Dendritic cell treated with granulocyte-macrophage colony-stimulating factor and Interleukin-4, amounts not matched to agents 40 ng/mL and 50 ng/mL, for 4 days (primary cell): ENCODE measurements at regions not wholly inside any gene's neighbourhood (a gene's known extent, or its start where the extent isn't known, plus 50 kb on each side); places are given as distances from the start of the nearest gene placed in this dataset.

Experiments used
- H3K27ac Mint-ChIP-seq: one replicate; pipeline ENCODE4 v1.8.0; 2022; ENCODE audit warnings: mild to moderate bottlenecking, mixed read lengths
- H3K27me3 Mint-ChIP-seq: one replicate; pipeline ENCODE4 v1.8.0; 2022; ENCODE audit warnings: mild to moderate bottlenecking, mixed read lengths
- H3K36me3 Mint-ChIP-seq: one replicate; pipeline ENCODE4 v1.8.0; 2022; ENCODE audit warnings: low read depth, mixed read lengths
- H3K4me1 Mint-ChIP-seq: one replicate; pipeline ENCODE4 v1.8.0; 2022; ENCODE audit warnings: low read depth, mixed read lengths
- H3K4me3 Mint-ChIP-seq: one replicate; pipeline ENCODE4 v1.8.0; 2022; ENCODE audit warnings: mild to moderate bottlenecking, moderate library complexity, mixed read lengths
- H3K9me3 Mint-ChIP-seq: one replicate; pipeline ENCODE4 v1.8.0; 2022; ENCODE audit warnings: mixed read lengths
- intact Hi-C: fragments of 100-400 bp; cut with micrococcal nuclease; formaldehyde crosslinking; loops from one replicate; pipeline ENCODE4 v1.15.0; 2022

GRCh38 chr9:29640507-29640906 is 2067.2 kb upstream of the C9orf72 start:
- Mint-ChIP-seq H3K4me3 (no peak overlapping the region), H3K36me3 (no peaks in the 10 kb centered on the region), H3K27me3 (no peaks in the 10 kb centered on the region), H3K4me1 (no peaks in the 10 kb centered on the region), H3K27ac (no peak overlapping the region), H3K9me3 (no peaks in the 10 kb centered on the region)
- intact Hi-C loops, result no loop called here

- H3K27ac Mint-ChIP-seq, result no peak overlapping the region
- no peaks in the 10 kb centered on the region for H3K36me3 Mint-ChIP-seq
- H3K4me1 Mint-ChIP-seq, result no peaks in the 10 kb centered on the region
- no peaks in the 10 kb centered on the region for H3K27me3 Mint-ChIP-seq
- intact Hi-C loops, result no loop called here
- no peaks in the 10 kb centered on the region for H3K9me3 Mint-ChIP-seq
- no peak overlapping the region for H3K4me3 Mint-ChIP-seq
Observed at GRCh38 chr9:29644514-29644913, 2071.2 kb upstream of the C9orf72 start.

- H3K27ac Mint-ChIP-seq, result no peak overlapping the region
- intact Hi-C loops, result no loop called here
Observed at GRCh38 chr9:29647451-29647850, 2074.2 kb upstream of the C9orf72 start.

GRCh38 chr9:29648132-29648531 is 2074.9 kb upstream of the C9orf72 start:
- no peak overlapping the region for H3K4me3 Mint-ChIP-seq
- H3K27me3 Mint-ChIP-seq, result no peaks in the 10 kb centered on the region
- intact Hi-C loops, result no loop called here
- no peak overlapping the region for H3K27ac Mint-ChIP-seq
- no peaks in the 10 kb centered on the region for H3K4me1 Mint-ChIP-seq
- no peaks in the 10 kb centered on the region for H3K36me3 Mint-ChIP-seq
- H3K9me3 Mint-ChIP-seq, result no peaks in the 10 kb centered on the region

More at GRCh38 chr9:29647451-29647850, 2074.2 kb upstream of the C9orf72 start:
- Mint-ChIP-seq H3K36me3 (no peaks in the 10 kb centered on the region), H3K27me3 (no peaks in the 10 kb centered on the region), H3K4me3 (no peak overlapping the region), H3K9me3 (no peaks in the 10 kb centered on the region), H3K4me1 (no peaks in the 10 kb centered on the region)

DNA sequence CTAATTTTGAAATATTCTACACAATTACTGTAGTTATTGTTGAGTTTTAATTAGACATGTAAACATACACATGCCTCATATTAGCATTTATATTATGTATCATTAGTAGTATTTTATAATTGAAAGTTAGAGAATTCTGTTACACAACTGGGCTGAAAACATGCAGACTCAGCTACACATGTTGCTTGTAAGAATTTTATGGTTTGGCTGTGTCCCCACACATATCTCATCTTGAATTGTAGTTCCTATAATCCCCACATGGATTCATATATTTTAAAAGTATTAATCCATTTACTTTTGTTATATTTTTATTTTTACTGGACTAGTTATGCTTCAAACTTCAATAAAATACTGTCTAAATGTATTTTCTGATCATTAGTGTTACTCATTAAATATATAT is 2075.3 kb upstream of the C9orf72 start:
- Mint-ChIP-seq H3K9me3 (peaks cover 4% of the 10 kb centered on the region), H3K4me3 (no peak overlapping the region), H3K27me3 (no peaks in the 10 kb centered on the region), H3K36me3 (no peaks in the 10 kb centered on the region), H3K27ac (no peak overlapping the region), H3K4me1 (no peaks in the 10 kb centered on the region)
- intact Hi-C loops, result no loop called here

- Mint-ChIP-seq H3K36me3 (no peaks in the 10 kb centered on the region), H3K4me1 (no peaks in the 10 kb centered on the region), H3K27ac (no peak overlapping the region), H3K4me3 (no peak overlapping the region), H3K27me3 (no peaks in the 10 kb centered on the region), H3K9me3 (peaks cover 25% of the 10 kb centered on the region)
- intact Hi-C loops, result no loop called here
Observed at GRCh38 chr9:29656641-29657406, 2083.5 kb upstream of the C9orf72 start.

GRCh38 chr9:29657821-29658220 is 2084.5 kb upstream of the C9orf72 start:
- intact Hi-C loops, result no loop called here
- peaks cover 25% of the 10 kb centered on the region for H3K9me3 Mint-ChIP-seq
- H3K36me3 Mint-ChIP-seq, result no peaks in the 10 kb centered on the region
- H3K27ac Mint-ChIP-seq, result no peak overlapping the region
- H3K4me3 Mint-ChIP-seq, result no peak overlapping the region
- no peaks in the 10 kb centered on the region for H3K27me3 Mint-ChIP-seq
- H3K4me1 Mint-ChIP-seq, result no peaks in the 10 kb centered on the region

DNA sequence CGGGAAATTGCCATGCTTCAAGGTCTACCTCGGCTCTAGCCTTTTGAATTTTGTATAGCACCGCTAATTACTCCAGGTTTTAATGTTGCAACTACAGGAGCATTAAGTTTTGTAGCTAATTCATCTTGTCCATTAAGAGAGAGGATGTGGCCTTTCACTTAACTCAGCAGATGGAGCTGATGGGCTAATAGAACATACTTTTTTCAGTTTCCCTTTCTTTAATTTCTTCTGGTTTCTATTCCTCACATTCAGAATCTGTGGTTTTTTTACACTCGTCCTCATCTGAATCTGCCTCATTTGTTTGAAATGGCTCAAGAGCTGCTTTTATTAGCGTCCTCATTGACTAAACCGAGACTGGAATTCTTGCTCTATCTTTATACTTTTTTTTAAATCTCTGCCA is 2085.7 kb upstream of the C9orf72 start:
- H3K27ac Mint-ChIP-seq, result no peak overlapping the region
- intact Hi-C loops, result no loop called here
- no peaks in the 10 kb centered on the region for H3K27me3 Mint-ChIP-seq
- no peak overlapping the region for H3K4me3 Mint-ChIP-seq
- peaks cover 19% of the 10 kb centered on the region for H3K9me3 Mint-ChIP-seq
- no peaks in the 10 kb centered on the region for H3K36me3 Mint-ChIP-seq
- H3K4me1 Mint-ChIP-seq, result no peaks in the 10 kb centered on the region

- H3K27me3 Mint-ChIP-seq, result no peaks in the 10 kb centered on the region
- no peak overlapping the region for H3K27ac Mint-ChIP-seq
- no peak overlapping the region for H3K4me3 Mint-ChIP-seq
- H3K9me3 Mint-ChIP-seq, result peaks cover 15% of the 10 kb centered on the region
- intact Hi-C loops, result no loop called here
- H3K4me1 Mint-ChIP-seq, result no peaks in the 10 kb centered on the region
- H3K36me3 Mint-ChIP-seq, result no peaks in the 10 kb centered on the region
Observed at GRCh38 chr9:29659736-29660135, 2086.5 kb upstream of the C9orf72 start.

- Mint-ChIP-seq H3K36me3 (no peaks in the 10 kb centered on the region), H3K27ac (no peak overlapping the region)
- intact Hi-C loops, result no loop called here
Observed at GRCh38 chr9:29668732-29669131, 2095.5 kb upstream of the C9orf72 start.

DNA sequence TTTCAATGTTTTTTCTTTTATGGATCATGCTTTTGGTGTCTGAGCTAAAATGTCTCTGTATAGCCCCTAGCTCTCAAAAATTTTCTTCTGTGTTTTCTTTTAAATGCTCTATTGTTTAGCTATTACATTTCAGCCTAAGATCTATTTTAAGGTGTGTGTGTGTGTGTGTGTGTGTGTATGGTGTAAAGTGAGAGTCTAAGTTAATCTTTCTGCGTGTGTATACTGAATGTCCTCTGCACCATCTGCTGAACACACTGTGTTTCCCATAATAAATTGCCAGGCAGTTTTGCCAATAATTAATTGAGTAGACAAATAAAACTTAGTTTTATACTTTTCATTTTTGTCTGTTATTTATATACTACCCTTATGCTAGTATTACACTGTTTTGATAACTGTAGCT is 2096.3 kb upstream of the C9orf72 start:
- Mint-ChIP-seq H3K27me3 (no peaks in the 10 kb centered on the region), H3K36me3 (no peaks in the 10 kb centered on the region), H3K9me3 (peaks cover 13% of the 10 kb centered on the region), H3K4me3 (no peak overlapping the region), H3K27ac (no peak overlapping the region), H3K4me1 (no peaks in the 10 kb centered on the region)
- intact Hi-C loops, result no loop called here

More at GRCh38 chr9:29668732-29669131, 2095.5 kb upstream of the C9orf72 start:
- H3K4me3 Mint-ChIP-seq, result no peak overlapping the region
- no peaks in the 10 kb centered on the region for H3K27me3 Mint-ChIP-seq
- peaks cover 7% of the 10 kb centered on the region for H3K9me3 Mint-ChIP-seq
- H3K4me1 Mint-ChIP-seq, result no peaks in the 10 kb centered on the region

GRCh38 chr9:29685531-29685930 is 2112.2 kb upstream of the C9orf72 start:
- no peaks in the 10 kb centered on the region for H3K27me3 Mint-ChIP-seq
- H3K36me3 Mint-ChIP-seq, result no peaks in the 10 kb centered on the region
- H3K4me3 Mint-ChIP-seq, result no peak overlapping the region
- H3K27ac Mint-ChIP-seq, result no peak overlapping the region
- intact Hi-C loops, result no loop called here
- no peaks in the 10 kb centered on the region for H3K4me1 Mint-ChIP-seq
- H3K9me3 Mint-ChIP-seq, result peaks cover 7% of the 10 kb centered on the region

GRCh38 chr9:29691145-29691544 is 2117.9 kb upstream of the C9orf72 start:
- intact Hi-C loops, result loop anchor here (10.0 kb wide), 1 partner anchor 916 kb away; no protein-coding TSS in a partner anchor
- H3K9me3 Mint-ChIP-seq, result no peaks in the 10 kb centered on the region
- no peak overlapping the region for H3K4me3 Mint-ChIP-seq

GRCh38 chr9:29691758-29692407 is 2118.6 kb upstream of the C9orf72 start:
- H3K36me3 Mint-ChIP-seq, result no peaks in the 10 kb centered on the region
- no peaks in the 10 kb centered on the region for H3K27me3 Mint-ChIP-seq
- H3K27ac Mint-ChIP-seq, result no peak overlapping the region
- H3K9me3 Mint-ChIP-seq, result no peaks in the 10 kb centered on the region
- intact Hi-C loops, result loop anchor here (10.0 kb wide), 1 partner anchor 917 kb away; no protein-coding TSS in a partner anchor
- H3K4me3 Mint-ChIP-seq, result no peak overlapping the region
- no peaks in the 10 kb centered on the region for H3K4me1 Mint-ChIP-seq

More at GRCh38 chr9:29691145-29691544, 2117.9 kb upstream of the C9orf72 start:
- Mint-ChIP-seq H3K27me3 (no peaks in the 10 kb centered on the region), H3K4me1 (no peaks in the 10 kb centered on the region), H3K36me3 (no peaks in the 10 kb centered on the region), H3K27ac (no peak overlapping the region)
